Heart left ventricle (tissue), 13 donors: ENCODE measurements at regions not wholly inside any gene's neighbourhood (a gene's known extent, or its start where the extent isn't known, plus 50 kb on each side); places are given as distances from the start of the nearest gene placed in this dataset.

Experiments used
- CTCF ChIP-seq, 12 donors: fragments of 200-600 bp; sonication (generic) in 4 of 12; IDR thresholded peaks; one replicate each; pipeline versions ENCODE4 v1.5.0 to v1.8.0; 2018 to 2022; ENCODE audit warnings: antibody characterized with exemption in 12 of 12, mild to moderate bottlenecking in 5 of 12
- POLR2A ChIP-seq, 2 donors: fragments of 450-650 bp; IDR thresholded peaks; one replicate each; pipeline ENCODE4 v1.6.1; 2017; ENCODE audit warnings: antibody characterized with exemption in 2 of 2, mild to moderate bottlenecking in 2 of 2, moderate library complexity in 2 of 2
- donor health status: ischemic (EF 13 %, LVEDD 7.1; RV severe dilation, severe dysfunction).
- donor health status: DM: no; HTN: yes; CAD: no.
- donor health status: DM: no; HTN: no; CAD: no.
- donor health status: ischemic (EF 25% LVEDD 6.9; RV normal size, moderate dysfunction).
- donor health status: ischemic (EF 25% LVEDD 5.7; RV mildly dilated, moderate dysfunction).
- donor health status: ischemic (EF 35%, LVEDD 5.7; RV mildly dilated, moderate dysfunction).
- donor health status: nonischemic (EF 11% LVEDD 7.7; RV severe dilation, severe dysfunction).
- donor health status: DM: yes; HTN: yes; CAD: no.
- donor health status: PGD.
- donor health status: ischemic (EF 29% LVEDD 5.4; RV normal size, mild dysfunction).
- donor health status: nonischemic (EF 23%, LVEDD 6.1; RV moderate dilation, normal function).

GRCh38 chr20:22408521-22409402 is 175.6 kb downstream of the FOXA2 start:
- no peak for TF ChIP-seq CTCF (IDR thresholded peaks at IDR 0.05)
- TF ChIP-seq POLR2A (IDR thresholded peaks at IDR 0.05): no peak
